PC-9 (cell line): ENCODE measurements at regions not wholly inside any gene's neighbourhood (a gene's known extent, or its start where the extent isn't known, plus 50 kb on each side); places are given as distances from the start of the nearest gene placed in this dataset.

Source experiments
- BruUV-seq: library from RNA; stranded (reverse); fragments of 400-500 nt; replicated peaks from 2 replicates; lab custom pipeline; 2021; lab: Mats Ljungman, UMichigan
- CTCF ChIA-PET: fragments of 300-600 bp; sonication (Branson Sonifier 250); formaldehyde crosslinking; loops from one replicate; lab custom pipeline; 2022; ENCODE audit warnings: antibody characterized with exemption; lab: Charles Lee
- POLR2A ChIA-PET: fragments of 300-600 bp; sonication (Branson Sonifier 250); formaldehyde crosslinking; loops from one replicate; lab custom pipeline; 2022; ENCODE audit warnings: antibody characterized with exemption; ENCODE audit not compliant: unreplicated experiment; lab: Charles Lee
- DNase-seq, 2 experiments: peaks; one replicate each; pipeline versions ENCODE4 v3.0.0 to v3.0.0-alpha.2; 2015 to 2022; ENCODE audit warnings: mixed read lengths in 1 of 2
- H2AFZ ChIP-seq: fragments of 200-600 bp; sonication (generic); 2 replicates; pipeline ENCODE4 v1.8.1; 2017; ENCODE audit warnings: antibody characterized with exemption
- H3F3A ChIP-seq: fragments of 200-600 bp; sonication (generic); 2 replicates; pipeline ENCODE4 v1.8.1; 2017; ENCODE audit warnings: antibody characterized with exemption, mild to moderate bottlenecking, low read depth; ENCODE audit not compliant: insufficient read depth
- H3K27ac ChIP-seq: fragments of 200-600 bp; sonication (generic); 2 replicates; pipeline ENCODE4 v1.6.1; 2016; ENCODE audit warnings: mixed run types
- H3K27me3 ChIP-seq: fragments of 200-600 bp; sonication (generic); 2 replicates; pipeline ENCODE4 v1.6.1; 2016; ENCODE audit warnings: low read depth, mixed run types; ENCODE audit not compliant: insufficient read depth
- H3K36me3 ChIP-seq: fragments of 200-600 bp; sonication (generic); 2 replicates; pipeline ENCODE4 v1.6.1; 2016; ENCODE audit warnings: low read depth, mixed run types
- H3K4me1 ChIP-seq: fragments of 200-600 bp; sonication (generic); replicated peaks from 2 replicates; pipeline ENCODE4 v1.6.1; 2016; ENCODE audit warnings: mixed run types; ENCODE audit not compliant: insufficient read depth
- H3K4me2 ChIP-seq: fragments of 200-600 bp; sonication (generic); 2 replicates; pipeline ENCODE4 v1.6.1; 2017; ENCODE audit warnings: mixed run types
- H3K4me3 ChIP-seq: fragments of 200-600 bp; sonication (generic); 2 replicates; pipeline ENCODE4 v1.6.1; 2016; ENCODE audit warnings: mixed run types
- H3K79me2 ChIP-seq: fragments of 200-600 bp; sonication (generic); 2 replicates; pipeline ENCODE4 v1.6.1; 2017; ENCODE audit warnings: low read depth, mixed run types
- H3K9me2 ChIP-seq: fragments of 200-600 bp; sonication (generic); 2 replicates; pipeline ENCODE4 v1.8.1; 2017; ENCODE audit warnings: mild to moderate bottlenecking; ENCODE audit not compliant: insufficient read depth
- H3K9me3 ChIP-seq: fragments of 200-600 bp; sonication (generic); 2 replicates; pipeline ENCODE4 v1.8.1; 2016; ENCODE audit warnings: low read depth; ENCODE audit not compliant: insufficient read depth
- H4K20me1 ChIP-seq: fragments of 200-600 bp; sonication (generic); 2 replicates; pipeline ENCODE4 v1.8.1; 2017; ENCODE audit not compliant: insufficient read depth
- CTCF ChIP-seq: fragments of 200-600 bp; sonication (generic); conservative IDR thresholded peaks from 2 replicates; pipeline ENCODE4 v1.6.1; 2017; ENCODE audit warnings: mixed run types, antibody characterized with exemption, mild to moderate bottlenecking, moderate library complexity
- EZH2 ChIP-seq: fragments of 200-600 bp; sonication (generic); IDR thresholded peaks from 2 replicates; pipeline ENCODE4 v1.8.0; 2017; ENCODE audit warnings: antibody characterized with exemption, low read depth
- intact Hi-C: fragments of 100-400 bp; cut with micrococcal nuclease; formaldehyde crosslinking; loops from one replicate; pipeline ENCODE4 v1.10.0; 2022; ENCODE audit not compliant: unreplicated experiment

GRCh38 chrX:16394290-16394689, 227.0 kb downstream of the MAGEB17 start:
- H3K4me1 ChIP-seq = no peaks in the 10 kb centered on the region
- H4K20me1 ChIP-seq = no peaks in the 10 kb centered on the region
- no peaks in the 10 kb centered on the region for H3F3A ChIP-seq
- H2AFZ ChIP-seq = no peak overlapping the region
- intact Hi-C loops = no loop called here
- H3K27me3 ChIP-seq = no peaks in the 10 kb centered on the region
- ChIA-PET POLR2A (no interaction called here), CTCF (no interaction called here)
- no peak overlapping the region for H3K4me2 ChIP-seq
- no peak for TF ChIP-seq EZH2
- no peak for TF ChIP-seq CTCF
- H3K9me2 ChIP-seq = no peaks in the 10 kb centered on the region
- H3K36me3 ChIP-seq = no peaks in the 10 kb centered on the region
- BruUV-seq = no TSS peak
- no peak for DNase-seq
- no peak overlapping the region for H3K27ac ChIP-seq
- no peaks in the 10 kb centered on the region for H3K9me3 ChIP-seq
- H3K79me2 ChIP-seq = no peaks in the 10 kb centered on the region
- H3K4me3 ChIP-seq = no peak overlapping the region

GRCh38 chrX:16403808-16404207, 236.5 kb downstream of the MAGEB17 start:
- Histone ChIP-seq H3K79me2 (no peaks in the 10 kb centered on the region), H3K4me3 (no peak overlapping the region), H3K9me2 (no peaks in the 10 kb centered on the region), H3K27me3 (no peaks in the 10 kb centered on the region), H4K20me1 (no peaks in the 10 kb centered on the region), H2AFZ (no peak overlapping the region), H3K36me3 (no peaks in the 10 kb centered on the region), H3K27ac (no peak overlapping the region), H3K4me2 (no peak overlapping the region), H3K4me1 (no peaks in the 10 kb centered on the region), H3K9me3 (no peaks in the 10 kb centered on the region), H3F3A (no peaks in the 10 kb centered on the region)
- no peak for TF ChIP-seq EZH2
- CTCF ChIA-PET = no interaction called here
- POLR2A ChIA-PET = no interaction called here
- no peak for DNase-seq
- intact Hi-C loops = no loop called here
- no TSS peak for BruUV-seq

- Histone ChIP-seq H3K9me2 (no peaks in the 10 kb centered on the region), H2AFZ (no peak overlapping the region), H3K27ac (no peak overlapping the region), H4K20me1 (no peaks in the 10 kb centered on the region), H3K4me1 (no peaks in the 10 kb centered on the region), H3K36me3 (no peaks in the 10 kb centered on the region), H3K79me2 (no peaks in the 10 kb centered on the region), H3F3A (no peaks in the 10 kb centered on the region), H3K27me3 (no peaks in the 10 kb centered on the region), H3K9me3 (no peaks in the 10 kb centered on the region), H3K4me3 (no peak overlapping the region), H3K4me2 (no peak overlapping the region)
- ChIA-PET CTCF (no interaction called here), POLR2A (no interaction called here)
- no TSS peak for BruUV-seq
- intact Hi-C loops = no loop called here
- DNase-seq = no peak
- no peak for TF ChIP-seq CTCF
- no peak for TF ChIP-seq EZH2
These were observed 233.4 kb upstream of the S100G start for GRCh38 chrX:16416588-16416987.

- no peak overlapping the region for H3K4me3 ChIP-seq
- H4K20me1 ChIP-seq = no peaks in the 10 kb centered on the region
- no peaks in the 10 kb centered on the region for H3K36me3 ChIP-seq
- no peaks in the 10 kb centered on the region for H3K27me3 ChIP-seq
- POLR2A ChIA-PET = no interaction called here
- no peak for TF ChIP-seq EZH2
- TF ChIP-seq CTCF = no peak
- intact Hi-C loops = no loop called here
- CTCF ChIA-PET = no interaction called here
- no peaks in the 10 kb centered on the region for H3K79me2 ChIP-seq
- no peaks in the 10 kb centered on the region for H3K9me2 ChIP-seq
- no peak overlapping the region for H3K27ac ChIP-seq
- H3K4me1 ChIP-seq = no peaks in the 10 kb centered on the region
- no TSS peak for BruUV-seq
- DNase-seq = no peak
- no peak overlapping the region for H2AFZ ChIP-seq
- no peak overlapping the region for H3K4me2 ChIP-seq
- no peaks in the 10 kb centered on the region for H3F3A ChIP-seq
- no peaks in the 10 kb centered on the region for H3K9me3 ChIP-seq
These were observed 231.3 kb upstream of the S100G start for GRCh38 chrX:16418650-16419049.
